HG02571 (cell line): ENCODE measurements at regions not wholly inside any gene's neighbourhood (a gene's known extent, or its start where the extent isn't known, plus 50 kb on each side); places are given as distances from the start of the nearest gene placed in this dataset.
"Not testable (repeated sequence)": the region's sequence is repeated elsewhere in the genome, so short reads cannot be mapped to it uniquely, and the experiment has no call there.

Experiments used
- ATAC-seq: cut with Tn5 transposase; IDR thresholded peaks from one replicate; pipeline ENCODE4 v1.9.1; 2021; ENCODE audit warnings: mild to moderate bottlenecking, moderate library complexity; ENCODE audit not compliant: unreplicated experiment

GRCh38 chr5:28404363-28405071, 1366.1 kb upstream of the CDH9 start:
- ATAC-seq: no peak

GRCh38 chr5:28403846-28404245, 1365.5 kb upstream of the CDH9 start:
- no peak for ATAC-seq

GRCh38 chr5:28402590-28403301, 1364.4 kb upstream of the CDH9 start:
- no peak for ATAC-seq

- no peak for ATAC-seq
Measured at GRCh38 chr5:28400076-28400475, 1361.7 kb upstream of the CDH9 start.

- ATAC-seq: no peak
Measured at GRCh38 chr5:28399211-28399610, 1360.8 kb upstream of the CDH9 start.

- ATAC-seq: no peak
Measured at GRCh38 chr5:28398185-28398584, 1359.8 kb upstream of the CDH9 start.

GRCh38 chr5:28397502-28397941, 1359.1 kb upstream of the CDH9 start:
- ATAC-seq: no peak

- ATAC-seq: no peak
Measured at GRCh38 chr5:28391277-28391676, 1352.9 kb upstream of the CDH9 start.

- no peak for ATAC-seq
Measured at GRCh38 chr5:28390341-28390740, 1352.0 kb upstream of the CDH9 start.

GRCh38 chr5:28389727-28390126, 1351.3 kb upstream of the CDH9 start:
- not testable (repeated sequence) for ATAC-seq

- ATAC-seq: no peak
Measured at GRCh38 chr5:28388428-28388827, 1350.0 kb upstream of the CDH9 start.

- no peak for ATAC-seq
Measured at GRCh38 chr5:28386712-28387111, 1348.3 kb upstream of the CDH9 start.

GRCh38 chr5:28380167-28380566, 1341.8 kb upstream of the CDH9 start:
- ATAC-seq: no peak

GRCh38 chr5:28374492-28374967, 1336.1 kb upstream of the CDH9 start:
- ATAC-seq: no peak

- no peak for ATAC-seq
Measured at GRCh38 chr5:28370896-28371295, 1332.5 kb upstream of the CDH9 start.

- ATAC-seq: no peak
Measured at GRCh38 chr5:28369418-28369817, 1331.0 kb upstream of the CDH9 start.

GRCh38 chr5:28355831-28356230, 1317.4 kb upstream of the CDH9 start:
- ATAC-seq: no peak

GRCh38 chr5:28346696-28347095, 1308.3 kb upstream of the CDH9 start:
- no peak for ATAC-seq

GRCh38 chr5:28344836-28345433, 1306.5 kb upstream of the CDH9 start:
- no peak for ATAC-seq

- no peak for ATAC-seq
Measured at GRCh38 chr5:28329176-28329575, 1290.8 kb upstream of the CDH9 start.

GRCh38 chr5:28328681-28329080, 1290.3 kb upstream of the CDH9 start:
- ATAC-seq: no peak

GRCh38 chr5:28324174-28324573, 1285.8 kb upstream of the CDH9 start:
- no peak for ATAC-seq
